ENCODE measurements at regions not wholly inside any gene's neighbourhood (a gene's known extent, or its start where the extent isn't known, plus 50 kb on each side); places are given as distances from the start of the nearest gene placed in this dataset.

GRCh38 chr1:57839526-57839925 lies 415.7 kb upstream of the DAB1 start:
- Histone ChIP-seq H3K4me3 (ENCODE audit: low read length) (no peak overlapping the region), H3K36me3 (ENCODE audit: control insufficient read depth, insufficient read depth, low read length) (no peaks in the 10 kb centered on the region), H3K9ac (ENCODE audit: low read length) (no peak overlapping the region), H3K27me3 (ENCODE audit: control insufficient read depth, insufficient read depth, low read length) (no peaks in the 10 kb centered on the region), H3K4me1 (ENCODE audit: control insufficient read depth, insufficient read depth, low read length) (no peaks in the 10 kb centered on the region), H3K27ac (ENCODE audit: low read depth, low read length) (no peak overlapping the region)

GRCh38 chr1:57839067-57839466 lies 415.2 kb upstream of the DAB1 start:
- Histone ChIP-seq H3K27me3 (ENCODE audit: control insufficient read depth, insufficient read depth, low read length) (no peaks in the 10 kb centered on the region), H3K4me1 (ENCODE audit: control insufficient read depth, insufficient read depth, low read length) (no peaks in the 10 kb centered on the region), H3K27ac (ENCODE audit: low read depth, low read length) (no peak overlapping the region), H3K4me3 (ENCODE audit: low read length) (no peak overlapping the region), H3K36me3 (ENCODE audit: control insufficient read depth, insufficient read depth, low read length) (no peaks in the 10 kb centered on the region), H3K9ac (ENCODE audit: low read length) (no peak overlapping the region)

DNA sequence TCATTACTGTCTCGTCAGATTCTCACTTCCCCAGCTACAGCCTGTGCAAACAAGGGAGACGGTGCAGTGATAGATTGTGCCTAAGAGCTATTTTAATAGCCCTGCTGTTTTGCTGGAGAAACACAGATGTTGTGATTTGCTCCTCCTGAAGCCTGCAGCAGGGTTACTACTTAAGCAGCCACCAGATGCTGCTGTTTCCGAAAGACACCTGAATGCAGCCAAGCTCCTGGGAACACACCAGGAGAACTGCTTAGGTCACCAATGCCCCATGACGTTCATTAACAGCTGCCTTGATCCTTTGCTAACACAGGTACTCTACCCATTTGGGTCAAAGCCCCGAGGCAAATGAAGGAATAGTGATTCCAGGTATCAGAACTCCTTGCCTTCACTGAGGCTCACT lies 411.8 kb upstream of the DAB1 start:
- Histone ChIP-seq H3K4me1 (ENCODE audit: control insufficient read depth, insufficient read depth, low read length) (no peaks in the 10 kb centered on the region), H3K27ac (ENCODE audit: low read depth, low read length) (no peak overlapping the region), H3K27me3 (ENCODE audit: control insufficient read depth, insufficient read depth, low read length) (no peaks in the 10 kb centered on the region), H3K4me3 (ENCODE audit: low read length) (no peak overlapping the region), H3K36me3 (ENCODE audit: control insufficient read depth, insufficient read depth, low read length) (no peaks in the 10 kb centered on the region), H3K9ac (ENCODE audit: low read length) (no peak overlapping the region)

- Histone ChIP-seq H3K36me3 (ENCODE audit: control insufficient read depth, insufficient read depth, low read length) (no peaks in the 10 kb centered on the region), H3K27ac (ENCODE audit: low read depth, low read length) (no peak overlapping the region), H3K4me1 (ENCODE audit: control insufficient read depth, insufficient read depth, low read length) (no peaks in the 10 kb centered on the region), H3K4me3 (ENCODE audit: low read length) (no peak overlapping the region), H3K27me3 (ENCODE audit: control insufficient read depth, insufficient read depth, low read length) (no peaks in the 10 kb centered on the region), H3K9ac (ENCODE audit: low read length) (no peak overlapping the region)
Measured at GRCh38 chr1:57833296-57833695, 409.4 kb upstream of the DAB1 start.

DNA sequence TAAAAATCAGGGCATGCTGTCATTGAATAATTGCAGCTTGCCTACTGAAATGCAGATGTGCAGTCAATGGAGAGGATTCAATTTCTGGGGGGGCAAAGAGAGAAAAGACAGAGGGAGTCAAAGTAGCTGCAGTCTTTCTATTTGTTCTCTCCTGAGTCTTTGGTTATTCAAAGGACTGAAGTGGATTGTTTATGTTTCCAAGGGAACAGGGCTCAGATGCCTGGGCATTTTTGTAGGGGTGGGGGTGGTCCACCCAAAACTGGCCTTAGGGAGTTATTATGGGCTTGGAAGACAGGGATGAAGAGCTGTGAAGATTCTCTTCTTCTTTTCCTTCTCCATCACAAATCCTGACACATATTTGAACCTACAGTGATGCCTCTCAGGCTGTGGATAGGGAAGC lies 408.8 kb upstream of the DAB1 start:
- H3K36me3 ChIP-seq (ENCODE audit: control insufficient read depth, insufficient read depth, low read length), result no peaks in the 10 kb centered on the region
- no peak overlapping the region for H3K4me3 ChIP-seq (ENCODE audit: low read length)
- H3K27me3 ChIP-seq (ENCODE audit: control insufficient read depth, insufficient read depth, low read length), result no peaks in the 10 kb centered on the region
- H3K27ac ChIP-seq (ENCODE audit: low read depth, low read length), result no peak overlapping the region
- H3K9ac ChIP-seq (ENCODE audit: low read length), result no peak overlapping the region
- H3K4me1 ChIP-seq (ENCODE audit: control insufficient read depth, insufficient read depth, low read length), result no peaks in the 10 kb centered on the region

- Histone ChIP-seq H3K4me1 (ENCODE audit: control insufficient read depth, insufficient read depth, low read length) (no peaks in the 10 kb centered on the region), H3K9ac (ENCODE audit: low read length) (no peak overlapping the region), H3K27me3 (ENCODE audit: control insufficient read depth, insufficient read depth, low read length) (no peaks in the 10 kb centered on the region), H3K36me3 (ENCODE audit: control insufficient read depth, insufficient read depth, low read length) (no peaks in the 10 kb centered on the region), H3K27ac (ENCODE audit: low read depth, low read length) (no peak overlapping the region), H3K4me3 (ENCODE audit: low read length) (no peak overlapping the region)
Measured at GRCh38 chr1:57831624-57832023, 407.8 kb upstream of the DAB1 start.

DNA sequence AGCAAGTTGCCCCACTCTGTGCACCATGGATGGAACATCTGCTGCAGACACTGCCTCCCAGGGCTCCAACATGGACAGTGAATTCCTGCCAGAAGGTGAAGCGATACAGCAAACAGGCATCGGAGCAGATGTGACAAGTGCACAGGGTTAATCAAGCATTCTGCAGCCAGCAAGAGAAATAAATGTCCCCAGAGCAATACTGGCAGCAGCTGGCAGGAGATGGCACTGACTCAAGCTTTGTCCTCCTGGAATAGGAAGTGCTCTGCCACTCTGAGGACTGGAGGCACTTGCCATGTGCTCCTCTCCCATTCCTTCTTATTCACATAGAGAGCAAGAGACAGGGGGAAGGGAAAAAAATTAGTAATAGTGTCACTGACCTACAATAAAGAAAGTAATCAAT lies 402.7 kb upstream of the DAB1 start:
- H3K36me3 ChIP-seq (ENCODE audit: control insufficient read depth, insufficient read depth, low read length), result no peaks in the 10 kb centered on the region
- no peak overlapping the region for H3K9ac ChIP-seq (ENCODE audit: low read length)
- H3K27ac ChIP-seq (ENCODE audit: low read depth, low read length), result no peak overlapping the region
- H3K4me3 ChIP-seq (ENCODE audit: low read length), result no peak overlapping the region
- no peaks in the 10 kb centered on the region for H3K27me3 ChIP-seq (ENCODE audit: control insufficient read depth, insufficient read depth, low read length)
- H3K4me1 ChIP-seq (ENCODE audit: control insufficient read depth, insufficient read depth, low read length), result no peaks in the 10 kb centered on the region

- Histone ChIP-seq H3K27me3 (ENCODE audit: control insufficient read depth, insufficient read depth, low read length) (no peaks in the 10 kb centered on the region), H3K4me1 (ENCODE audit: control insufficient read depth, insufficient read depth, low read length) (no peaks in the 10 kb centered on the region), H3K27ac (ENCODE audit: low read depth, low read length) (no peak overlapping the region), H3K36me3 (ENCODE audit: control insufficient read depth, insufficient read depth, low read length) (no peaks in the 10 kb centered on the region), H3K4me3 (ENCODE audit: low read length) (no peak overlapping the region), H3K9ac (ENCODE audit: low read length) (no peak overlapping the region)
Measured at GRCh38 chr1:57824535-57824934, 400.7 kb upstream of the DAB1 start.

- no peak overlapping the region for H3K4me3 ChIP-seq (ENCODE audit: low read length)
- H3K4me1 ChIP-seq (ENCODE audit: control insufficient read depth, insufficient read depth, low read length), result no peaks in the 10 kb centered on the region
- no peaks in the 10 kb centered on the region for H3K36me3 ChIP-seq (ENCODE audit: control insufficient read depth, insufficient read depth, low read length)
- no peak overlapping the region for H3K9ac ChIP-seq (ENCODE audit: low read length)
- H3K27me3 ChIP-seq (ENCODE audit: control insufficient read depth, insufficient read depth, low read length), result no peaks in the 10 kb centered on the region
- no peak overlapping the region for H3K27ac ChIP-seq (ENCODE audit: low read depth, low read length)
Measured at GRCh38 chr1:57820356-57821095, 396.7 kb upstream of the DAB1 start.

DNA sequence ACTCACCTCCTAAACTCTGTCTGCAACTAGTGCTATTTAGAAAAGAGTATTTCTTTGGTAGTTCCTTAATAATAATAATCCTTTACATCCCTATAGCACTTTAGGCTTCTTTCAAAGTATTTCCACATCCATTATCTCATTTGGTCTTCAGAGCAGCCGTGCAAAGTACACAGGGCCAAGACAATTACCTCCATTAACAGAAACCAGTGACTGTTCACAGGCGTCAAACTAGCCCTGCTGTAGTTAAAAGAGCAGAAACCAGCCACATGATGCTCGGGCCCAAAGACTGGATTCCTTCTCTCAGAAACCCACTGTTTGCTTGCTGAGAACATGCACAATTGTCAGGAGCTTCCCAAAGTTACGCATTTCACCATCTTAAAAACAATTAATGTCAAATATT lies 396.0 kb upstream of the DAB1 start:
- Histone ChIP-seq H3K4me3 (ENCODE audit: low read length) (no peak overlapping the region), H3K36me3 (ENCODE audit: control insufficient read depth, insufficient read depth, low read length) (no peaks in the 10 kb centered on the region), H3K9ac (ENCODE audit: low read length) (no peak overlapping the region), H3K27me3 (ENCODE audit: control insufficient read depth, insufficient read depth, low read length) (no peaks in the 10 kb centered on the region), H3K27ac (ENCODE audit: low read depth, low read length) (no peak overlapping the region), H3K4me1 (ENCODE audit: control insufficient read depth, insufficient read depth, low read length) (no peaks in the 10 kb centered on the region)

- Histone ChIP-seq H3K36me3 (ENCODE audit: control insufficient read depth, insufficient read depth, low read length) (no peaks in the 10 kb centered on the region), H3K4me3 (ENCODE audit: low read length) (no peak overlapping the region), H3K27ac (ENCODE audit: low read depth, low read length) (no peak overlapping the region), H3K9ac (ENCODE audit: low read length) (no peak overlapping the region), H3K27me3 (ENCODE audit: control insufficient read depth, insufficient read depth, low read length) (no peaks in the 10 kb centered on the region), H3K4me1 (ENCODE audit: control insufficient read depth, insufficient read depth, low read length) (no peaks in the 10 kb centered on the region)
Measured at GRCh38 chr1:57803586-57803985, 379.7 kb upstream of the DAB1 start.

GRCh38 chr1:57800376-57800775 lies 376.5 kb upstream of the DAB1 start:
- H3K27ac ChIP-seq (ENCODE audit: low read depth, low read length), result no peak overlapping the region
- H3K4me1 ChIP-seq (ENCODE audit: control insufficient read depth, insufficient read depth, low read length), result no peaks in the 10 kb centered on the region
- no peaks in the 10 kb centered on the region for H3K36me3 ChIP-seq (ENCODE audit: control insufficient read depth, insufficient read depth, low read length)
- no peaks in the 10 kb centered on the region for H3K27me3 ChIP-seq (ENCODE audit: control insufficient read depth, insufficient read depth, low read length)
- H3K9ac ChIP-seq (ENCODE audit: low read length), result no peak overlapping the region
- H3K4me3 ChIP-seq (ENCODE audit: low read length), result no peak overlapping the region

- Histone ChIP-seq H3K27ac (ENCODE audit: low read depth, low read length) (no peak overlapping the region), H3K27me3 (ENCODE audit: control insufficient read depth, insufficient read depth, low read length) (no peaks in the 10 kb centered on the region), H3K36me3 (ENCODE audit: control insufficient read depth, insufficient read depth, low read length) (no peaks in the 10 kb centered on the region)
Measured at GRCh38 chr1:57799490-57800115, 375.7 kb upstream of the DAB1 start.

More at GRCh38 chr1:57799490-57800115, 375.7 kb upstream of the DAB1 start:
- Histone ChIP-seq H3K4me3 (ENCODE audit: low read length) (no peak overlapping the region), H3K4me1 (ENCODE audit: control insufficient read depth, insufficient read depth, low read length) (no peaks in the 10 kb centered on the region), H3K9ac (ENCODE audit: low read length) (no peak overlapping the region)

Data from rectal smooth muscle tissue (tissue), 1 donor.